DOHH2 (cell line): ENCODE measurements at regions not wholly inside any gene's neighbourhood (a gene's known extent, or its start where the extent isn't known, plus 50 kb on each side); places are given as distances from the start of the nearest gene placed in this dataset.

Experiments
- H3F3A ChIP-seq: fragments of 200-600 bp; sonication (generic), shearing (Covaris generic); 2 replicates; pipeline ENCODE4 v1.6.0; 2016; ENCODE audit warnings: antibody characterized with exemption, mild to moderate bottlenecking; ENCODE audit not compliant: control insufficient read depth, insufficient read depth
- H3K27ac ChIP-seq: fragments of 200-600 bp; sonication (generic); 2 replicates; pipeline ENCODE4 v1.5.1; 2014; ENCODE audit warnings: low read depth, mild to moderate bottlenecking, low read length, moderate library complexity
- H3K27me3 ChIP-seq: fragments of 200-600 bp; sonication (generic); 2 replicates; pipeline ENCODE4 v1.6.1; 2014; ENCODE audit warnings: mild to moderate bottlenecking, low read length, mixed read lengths; ENCODE audit not compliant: control insufficient read depth
- H3K36me3 ChIP-seq: fragments of 200-600 bp; sonication (generic); 2 replicates; pipeline ENCODE4 v1.6.1; 2014; ENCODE audit warnings: mild to moderate bottlenecking, low read length, moderate library complexity, mixed read lengths; ENCODE audit not compliant: control insufficient read depth
- H3K4me1 ChIP-seq: fragments of 200-600 bp; sonication (generic); 2 replicates; pipeline ENCODE4 v1.6.1; 2014; ENCODE audit warnings: mild to moderate bottlenecking, low read length, mixed read lengths; ENCODE audit not compliant: control insufficient read depth
- H3K4me2 ChIP-seq: fragments of 200-600 bp; sonication (generic); 2 replicates; pipeline ENCODE4 v1.6.0; 2014; ENCODE audit warnings: mild to moderate bottlenecking, low read length, moderate library complexity
- H3K4me3 ChIP-seq: fragments of 200-600 bp; sonication (generic); 2 replicates; pipeline ENCODE4 v1.5.1; 2014; ENCODE audit warnings: mild to moderate bottlenecking, low read length, mixed read lengths
- H3K79me2 ChIP-seq: fragments of 200-600 bp; sonication (generic); 2 replicates; pipeline ENCODE4 v1.6.1; 2014; ENCODE audit warnings: mild to moderate bottlenecking, low read length, mixed read lengths; ENCODE audit not compliant: control insufficient read depth
- H3K9me2 ChIP-seq: fragments of 200-600 bp; sonication (generic); replicated peaks from 2 replicates; pipeline ENCODE4 v1.6.1; 2014; ENCODE audit warnings: mild to moderate bottlenecking, low read length, mixed read lengths; ENCODE audit not compliant: control insufficient read depth
- H3K9me3 ChIP-seq: fragments of 200-600 bp; sonication (generic); 2 replicates; pipeline ENCODE4 v1.6.1; 2014; ENCODE audit warnings: antibody characterized with exemption, low read length, mixed read lengths; ENCODE audit not compliant: control insufficient read depth, insufficient read depth
- H4K20me1 ChIP-seq: fragments of 200-600 bp; sonication (generic); 2 replicates; pipeline ENCODE4 v1.6.0; 2014; ENCODE audit warnings: low read depth, mild to moderate bottlenecking, antibody characterized with exemption, low read length, moderate library complexity; ENCODE audit not compliant: control insufficient read depth, insufficient read depth
- CTCF ChIP-seq: fragments of 200-600 bp; sonication (generic); IDR thresholded peaks from one replicate; pipeline ENCODE4 v1.5.1; 2014; ENCODE audit warnings: antibody characterized with exemption, mild to moderate bottlenecking, low read depth, low read length; ENCODE audit not compliant: poor library complexity, severe bottlenecking
- EZH2phosphoT487 ChIP-seq: fragments of 200-600 bp; sonication (generic); IDR thresholded peaks from 2 replicates; pipeline ENCODE4 v1.6.1; 2017; ENCODE audit warnings: borderline replicate concordance, mild to moderate bottlenecking, antibody characterized with exemption, low read length, moderate library complexity, mixed read lengths

GRCh38 chr2:226001716-226002115 lies 602.2 kb downstream of the NYAP2 start:
- no peaks in the 10 kb centered on the region for H3K27me3 ChIP-seq
- no peak overlapping the region for H3K4me2 ChIP-seq
- no peaks in the 10 kb centered on the region; the same call in 1 of the 2 replicates for H3K9me3 ChIP-seq
- H3K79me2 ChIP-seq, result no peaks in the 10 kb centered on the region
- H3K9me2 ChIP-seq, result no peaks in the 10 kb centered on the region
- H3K4me3 ChIP-seq, result no peak overlapping the region
- no peaks in the 10 kb centered on the region for H4K20me1 ChIP-seq
- TF ChIP-seq CTCF, result no peak
- no peak for TF ChIP-seq EZH2phosphoT487
- H3K36me3 ChIP-seq, result no peaks in the 10 kb centered on the region
- H3K4me1 ChIP-seq, result no peaks in the 10 kb centered on the region
- H3K27ac ChIP-seq, result no peak overlapping the region
- no peaks in the 10 kb centered on the region for H3F3A ChIP-seq

- Histone ChIP-seq H3K4me2 (no peak overlapping the region), H3K27me3 (no peaks in the 10 kb centered on the region), H3F3A (no peaks in the 10 kb centered on the region), H4K20me1 (no peaks in the 10 kb centered on the region), H3K4me3 (no peak overlapping the region), H3K9me3 (no peaks in the 10 kb centered on the region), H3K79me2 (no peaks in the 10 kb centered on the region), H3K36me3 (no peaks in the 10 kb centered on the region), H3K27ac (no peak overlapping the region), H3K9me2 (no peaks in the 10 kb centered on the region), H3K4me1 (peaks cover 9% of the 10 kb centered on the region)
- TF ChIP-seq EZH2phosphoT487, result no peak
- TF ChIP-seq CTCF, result no peak
These were observed 600.2 kb downstream of the NYAP2 start for GRCh38 chr2:225999692-226000091.

GRCh38 chr2:225998653-225999052 lies 599.1 kb downstream of the NYAP2 start:
- peaks cover 9% of the 10 kb centered on the region for H3K4me1 ChIP-seq
- no peaks in the 10 kb centered on the region for H3K9me2 ChIP-seq
- H3F3A ChIP-seq, result no peaks in the 10 kb centered on the region
- no peak for TF ChIP-seq CTCF
- TF ChIP-seq EZH2phosphoT487, result no peak
- H3K9me3 ChIP-seq, result no peaks in the 10 kb centered on the region
- no peaks in the 10 kb centered on the region for H4K20me1 ChIP-seq
- H3K4me2 ChIP-seq, result no peak overlapping the region
- H3K36me3 ChIP-seq, result no peaks in the 10 kb centered on the region
- no peaks in the 10 kb centered on the region for H3K79me2 ChIP-seq
- no peak overlapping the region for H3K27ac ChIP-seq
- no peak overlapping the region for H3K4me3 ChIP-seq
- H3K27me3 ChIP-seq, result no peaks in the 10 kb centered on the region

- no peaks in the 10 kb centered on the region for H3K9me2 ChIP-seq
- TF ChIP-seq EZH2phosphoT487 (no peak), CTCF (no peak)
- H3K27ac ChIP-seq, result no peak overlapping the region
- H3K9me3 ChIP-seq, result no peaks in the 10 kb centered on the region
- no peaks in the 10 kb centered on the region for H3K36me3 ChIP-seq
- H3K4me2 ChIP-seq, result no peak overlapping the region
- no peaks in the 10 kb centered on the region for H3K27me3 ChIP-seq
- H3K4me3 ChIP-seq, result no peak overlapping the region
- peaks cover 9% of the 10 kb centered on the region for H3K4me1 ChIP-seq
- H3K79me2 ChIP-seq, result no peaks in the 10 kb centered on the region
- no peaks in the 10 kb centered on the region for H3F3A ChIP-seq
- H4K20me1 ChIP-seq, result no peaks in the 10 kb centered on the region
These were observed 598.6 kb downstream of the NYAP2 start for GRCh38 chr2:225998116-225998515.
